Psoas muscle (tissue), 7 donors: ENCODE measurements at regions not wholly inside any gene's neighbourhood (a gene's known extent, or its start where the extent isn't known, plus 50 kb on each side); places are given as distances from the start of the nearest gene placed in this dataset.

Experiments used
- ATAC-seq, 4 donors: fragments of 200-7000 bp; cut with Tn5 transposase; one replicate each; pipeline ENCODE4 v1.9.1; 2020; ENCODE audit warnings: moderate library complexity in 3 of 4, mild to moderate bottlenecking in 2 of 4
- DNase-seq, 2 donors: peaks; one replicate each; pipeline ENCODE4 v3.0.0-alpha.2; 2020
- H3K27ac ChIP-seq: fragments of 200-600 bp; one replicate; pipeline ENCODE4 v1.8.0; 2022
- H3K27me3 ChIP-seq, 3 donors: fragments of 200-600 bp in 1 of 3; one replicate each; pipeline versions ENCODE4 v1.6.1 to v1.8.0; 2013 to 2022; ENCODE audit warnings: low read length in 2 of 3, mild to moderate bottlenecking in 2 of 3, moderate library complexity in 1 of 3; ENCODE audit not compliant: insufficient read depth in 3 of 3
- H3K36me3 ChIP-seq, 2 donors: fragments of 200-600 bp in 1 of 2; one replicate each; pipeline versions ENCODE4 v1.6.1 to v1.8.0; 2013 to 2022; ENCODE audit warnings: low read depth in 1 of 2, mild to moderate bottlenecking in 1 of 2, moderate library complexity in 1 of 2; ENCODE audit not compliant: insufficient read depth in 1 of 2
- H3K4me1 ChIP-seq: fragments of 200-600 bp; one replicate; pipeline ENCODE4 v1.8.0; 2022
- H3K4me3 ChIP-seq: fragments of 200-600 bp; one replicate; pipeline ENCODE4 v1.8.0; 2022; ENCODE audit warnings: mild to moderate bottlenecking
- H3K9me3 ChIP-seq: fragments of 200-600 bp; one replicate; pipeline ENCODE4 v1.8.0; 2022
- WGBS, 3 donors: extraction: QIAGEN DNeasy Blood & Tissue Kit; methylation state at CpG; one replicate each; pipeline versions ENCODE4 v1.1.6 to v1.1.7; 2013; 5-methylcytosine and 5-hydroxymethylcytosine counted together
- intact Hi-C, 2 donors: fragments of 100-400 bp; cut with DNase I; formaldehyde crosslinking; loops; one replicate each; pipeline versions ENCODE4 v1.11.0 to v1.14.2; 2022
- TF ChIP-seq, protein P1 (sequence below): fragments of 200-600 bp; IDR thresholded peaks from one replicate; pipeline ENCODE4 v1.8.0; 2022; ENCODE audit warnings: antibody characterized with exemption
- donor health status: healthy with polysubstance abuse.
- donor health status: DM: no; HTN: no; CAD: no; lungs with moderate emphysema.
- donor health status: Bipolar disorder and iron deficiency.
- donor health status: healthy.
- donor health status: DM: yes; HTN: yes; CAD: no.
- donor health status: DM: no; HTN: no; CAD: no.
- donor health status: DM: yes; HTN: yes; CAD: no.

DNA sequence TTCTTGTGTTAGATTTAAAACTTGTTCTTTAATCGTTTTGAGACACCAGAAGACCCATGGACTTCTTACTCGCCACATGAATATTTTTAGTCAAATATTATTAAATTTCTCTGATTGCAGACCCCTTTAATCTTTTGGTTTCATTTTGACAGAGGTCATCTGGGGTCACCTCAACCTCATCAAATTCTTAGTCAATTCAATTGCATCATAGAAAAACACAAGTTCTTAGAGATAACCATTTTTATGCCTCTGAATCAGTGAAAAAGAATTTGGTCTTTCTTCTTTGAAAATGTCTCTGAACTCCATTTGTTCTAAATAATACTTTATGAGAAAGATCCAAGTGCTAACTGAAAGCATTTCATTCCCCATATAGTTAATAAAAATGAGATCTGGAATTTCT, 55.2 kb upstream of the CBLN4 start:
- DNase-seq (no peak), ATAC-seq (no peak)
- Histone ChIP-seq H3K9me3 (peaks cover 4% of the 10 kb centered on the region), H3K4me1 (no peaks in the 10 kb centered on the region), H3K36me3 (no peaks in the 10 kb centered on the region), H3K4me3 (no peak overlapping the region), H3K27ac (no peak overlapping the region), H3K27me3 (no peaks in the 10 kb centered on the region)
- WGBS, 3 donors: 62 to 69% (median 68%) methylated on average over 2 of the region's 2 CpGs
- intact Hi-C loops: no loop called here
- TF ChIP-seq, protein P1, sequence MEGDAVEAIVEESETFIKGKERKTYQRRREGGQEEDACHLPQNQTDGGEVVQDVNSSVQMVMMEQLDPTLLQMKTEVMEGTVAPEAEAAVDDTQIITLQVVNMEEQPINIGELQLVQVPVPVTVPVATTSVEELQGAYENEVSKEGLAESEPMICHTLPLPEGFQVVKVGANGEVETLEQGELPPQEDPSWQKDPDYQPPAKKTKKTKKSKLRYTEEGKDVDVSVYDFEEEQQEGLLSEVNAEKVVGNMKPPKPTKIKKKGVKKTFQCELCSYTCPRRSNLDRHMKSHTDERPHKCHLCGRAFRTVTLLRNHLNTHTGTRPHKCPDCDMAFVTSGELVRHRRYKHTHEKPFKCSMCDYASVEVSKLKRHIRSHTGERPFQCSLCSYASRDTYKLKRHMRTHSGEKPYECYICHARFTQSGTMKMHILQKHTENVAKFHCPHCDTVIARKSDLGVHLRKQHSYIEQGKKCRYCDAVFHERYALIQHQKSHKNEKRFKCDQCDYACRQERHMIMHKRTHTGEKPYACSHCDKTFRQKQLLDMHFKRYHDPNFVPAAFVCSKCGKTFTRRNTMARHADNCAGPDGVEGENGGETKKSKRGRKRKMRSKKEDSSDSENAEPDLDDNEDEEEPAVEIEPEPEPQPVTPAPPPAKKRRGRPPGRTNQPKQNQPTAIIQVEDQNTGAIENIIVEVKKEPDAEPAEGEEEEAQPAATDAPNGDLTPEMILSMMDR: no peak

DNA sequence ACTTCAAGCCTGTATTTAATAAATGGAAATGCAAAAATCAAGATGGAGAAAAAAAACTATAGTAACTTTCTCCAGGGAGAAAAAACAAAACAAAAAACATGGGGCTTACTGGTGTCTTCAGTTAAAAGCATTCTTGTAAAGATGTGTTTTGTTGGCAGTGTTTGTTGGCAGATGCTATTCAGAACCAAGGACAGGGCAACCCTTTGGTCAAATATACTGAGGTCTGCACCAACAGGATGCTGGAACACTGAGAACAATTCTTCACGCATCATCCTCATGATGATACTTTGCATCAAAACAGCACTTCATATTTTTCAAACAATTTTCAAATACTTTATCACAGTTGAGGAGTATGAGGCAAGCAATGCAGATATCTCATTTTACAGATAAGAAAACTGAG, 63.7 kb upstream of the CBLN4 start:
- no peak for DNase-seq

DNA sequence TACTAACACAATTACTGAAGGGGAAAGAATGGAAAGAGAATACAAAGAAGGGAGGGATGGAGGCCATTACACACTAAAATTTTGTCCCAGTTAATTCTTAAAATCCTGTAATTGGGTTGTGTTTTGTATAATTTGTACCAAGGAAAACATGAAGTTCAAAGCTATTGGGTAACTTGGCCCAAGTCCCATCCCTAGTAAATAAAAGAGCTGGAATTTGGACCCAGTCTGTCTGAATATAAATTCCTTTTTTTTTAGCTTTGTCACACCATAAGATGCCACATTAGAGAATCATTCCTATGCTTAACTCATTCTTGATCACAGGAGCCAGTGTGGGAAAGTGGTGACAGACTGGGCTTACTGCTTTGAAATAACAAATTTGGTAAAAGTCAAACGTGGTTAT, 66.8 kb upstream of the CBLN4 start:
- no peak overlapping the region for H3K4me3 ChIP-seq
- TF ChIP-seq, protein P1: no peak
- whole genome bisulfite sequencing, 3 donors: 30 to 49% (median 39%) methylated on average over 1 of the region's 1 CpG
- no peak overlapping the region for H3K27ac ChIP-seq
- DNase-seq (no peak), ATAC-seq (no peak)
- H3K36me3 ChIP-seq: no peaks in the 10 kb centered on the region
- no peaks in the 10 kb centered on the region for H3K27me3 ChIP-seq
- peaks cover 10% of the 10 kb centered on the region for H3K9me3 ChIP-seq
- intact Hi-C loops: no loop called here
- H3K4me1 ChIP-seq: no peaks in the 10 kb centered on the region

More for the DNA sequence above, 63.7 kb upstream of the CBLN4 start:
- intact Hi-C loops: no loop called here
- ATAC-seq: no peak
- TF ChIP-seq, protein P1: no peak
- Histone ChIP-seq H3K27me3 (no peaks in the 10 kb centered on the region), H3K9me3 (peaks cover 9% of the 10 kb centered on the region), H3K27ac (no peak overlapping the region), H3K4me3 (no peak overlapping the region), H3K4me1 (no peaks in the 10 kb centered on the region), H3K36me3 (no peaks in the 10 kb centered on the region)
- 75 to 81% (median 75%) methylated on average over 1 of the region's 1 CpG for WGBS, 3 donors

DNA sequence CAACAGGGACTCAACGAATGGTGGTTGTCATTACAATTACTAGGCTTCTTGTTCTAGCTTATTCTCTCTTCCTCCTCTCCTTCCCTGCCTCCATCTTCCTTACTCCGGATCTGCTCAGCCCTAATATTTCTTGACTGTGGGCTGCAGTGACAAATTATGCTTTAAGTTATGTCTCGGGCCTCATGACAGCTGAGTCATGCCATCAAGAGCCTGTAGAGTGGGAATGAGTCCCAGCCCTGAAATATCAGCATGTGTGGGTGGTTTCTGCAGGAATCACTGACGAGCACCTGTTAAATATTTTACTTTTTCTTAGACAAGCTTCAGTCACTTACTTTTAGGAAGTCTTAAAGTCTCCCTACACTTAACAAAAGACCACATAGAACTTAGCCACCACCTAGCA, 83.1 kb upstream of the CBLN4 start:
- DNase-seq: no peak
- Histone ChIP-seq H3K9me3 (no peaks in the 10 kb centered on the region), H3K4me1 (no peaks in the 10 kb centered on the region), H3K27me3 (no peaks in the 10 kb centered on the region), H3K4me3 (no peak overlapping the region), H3K27ac (no peak overlapping the region), H3K36me3 (no peaks in the 10 kb centered on the region)
- TF ChIP-seq, protein P1: no peak
- WGBS, 3 donors: 46 to 57% (median 56%) methylated on average over 4 of the region's 4 CpGs
- intact Hi-C loops: no loop called here
- no peak for ATAC-seq

DNA sequence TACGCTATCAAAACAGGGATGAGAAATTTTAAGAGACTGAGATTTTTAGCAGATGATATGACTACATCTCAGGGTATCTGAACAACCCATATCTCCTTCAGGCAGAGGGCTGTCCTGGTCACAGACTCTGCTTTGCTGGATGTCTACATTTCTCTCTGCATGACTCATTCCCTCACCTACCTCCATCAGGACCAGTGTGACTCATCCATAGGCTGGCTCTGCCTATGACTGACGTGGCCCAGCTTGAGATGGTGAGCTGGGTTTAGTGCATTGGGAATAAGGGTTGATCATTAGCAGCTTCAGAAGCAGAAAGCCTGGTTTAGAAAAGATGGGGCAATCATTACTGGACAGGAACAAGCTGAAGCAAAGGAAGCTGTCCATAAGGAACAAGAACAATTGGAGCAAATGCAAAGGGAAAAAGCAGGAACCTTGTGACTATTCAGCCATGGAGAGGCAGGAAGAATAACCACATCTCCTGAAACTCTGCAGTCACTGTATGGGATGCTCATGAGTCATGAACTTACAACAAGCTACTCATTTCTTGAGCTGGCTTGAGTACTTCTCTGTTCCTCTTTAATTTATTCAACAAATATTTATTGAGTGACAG, 86.4 kb upstream of the CBLN4 start:
- Histone ChIP-seq H3K4me1 (no peaks in the 10 kb centered on the region), H3K36me3 (no peaks in the 10 kb centered on the region), H3K27ac (no peak overlapping the region), H3K9me3 (no peaks in the 10 kb centered on the region), H3K27me3 (no peaks in the 10 kb centered on the region), H3K4me3 (no peak overlapping the region)
- TF ChIP-seq, protein P1: no peak
- DNase-seq (no peak), ATAC-seq (no peak)
- 61 to 65% (median 61%) methylated on average over 2 of the region's 2 CpGs for WGBS, 3 donors
- intact Hi-C loops: no loop called here
